ENCODE measurements at regions not wholly inside any gene's neighbourhood (a gene's known extent, or its start where the extent isn't known, plus 50 kb on each side); places are given as distances from the start of the nearest gene placed in this dataset.

DNA sequence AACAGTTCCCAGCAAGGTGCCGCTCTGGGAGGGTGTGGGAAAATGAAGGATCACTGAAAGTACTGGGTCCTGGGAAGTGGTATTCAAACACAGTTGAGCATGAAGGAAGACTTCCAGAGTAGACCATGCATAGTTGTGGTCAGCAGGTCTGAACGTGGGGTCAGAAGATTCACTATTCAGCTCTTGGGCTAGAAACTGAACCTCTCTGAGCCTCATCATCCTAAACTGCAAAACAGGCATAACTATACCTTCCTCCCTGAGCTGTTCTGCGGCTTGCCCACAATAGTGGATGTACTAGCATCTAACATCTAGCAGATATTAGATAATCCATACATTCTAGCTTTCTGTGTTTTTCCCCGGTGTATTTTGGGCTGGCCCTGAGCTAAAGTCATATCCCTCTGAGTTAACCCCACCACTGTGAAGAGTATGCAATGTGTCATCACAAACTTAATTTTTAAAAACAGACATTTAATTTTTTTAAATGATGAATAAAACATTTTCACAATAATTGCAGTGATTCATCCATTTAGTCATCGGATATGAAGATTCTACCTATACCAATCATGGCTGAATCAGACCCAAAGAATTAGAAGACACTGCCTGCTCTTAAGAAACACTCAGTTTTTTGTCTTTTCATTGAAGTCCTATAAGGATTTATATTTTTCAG lies 179.1 kb downstream of the BLID start:
- TF ChIP-seq, protein P1, sequence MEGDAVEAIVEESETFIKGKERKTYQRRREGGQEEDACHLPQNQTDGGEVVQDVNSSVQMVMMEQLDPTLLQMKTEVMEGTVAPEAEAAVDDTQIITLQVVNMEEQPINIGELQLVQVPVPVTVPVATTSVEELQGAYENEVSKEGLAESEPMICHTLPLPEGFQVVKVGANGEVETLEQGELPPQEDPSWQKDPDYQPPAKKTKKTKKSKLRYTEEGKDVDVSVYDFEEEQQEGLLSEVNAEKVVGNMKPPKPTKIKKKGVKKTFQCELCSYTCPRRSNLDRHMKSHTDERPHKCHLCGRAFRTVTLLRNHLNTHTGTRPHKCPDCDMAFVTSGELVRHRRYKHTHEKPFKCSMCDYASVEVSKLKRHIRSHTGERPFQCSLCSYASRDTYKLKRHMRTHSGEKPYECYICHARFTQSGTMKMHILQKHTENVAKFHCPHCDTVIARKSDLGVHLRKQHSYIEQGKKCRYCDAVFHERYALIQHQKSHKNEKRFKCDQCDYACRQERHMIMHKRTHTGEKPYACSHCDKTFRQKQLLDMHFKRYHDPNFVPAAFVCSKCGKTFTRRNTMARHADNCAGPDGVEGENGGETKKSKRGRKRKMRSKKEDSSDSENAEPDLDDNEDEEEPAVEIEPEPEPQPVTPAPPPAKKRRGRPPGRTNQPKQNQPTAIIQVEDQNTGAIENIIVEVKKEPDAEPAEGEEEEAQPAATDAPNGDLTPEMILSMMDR (IDR thresholded peaks at IDR 0.05; ENCODE audit: low read length, missing control alignments): no peak
- H3K4me3 ChIP-seq (replicated peaks; ENCODE audit: low read depth, low read length): no peak overlapping the region
- DNase-seq (ENCODE audit: low read depth): peak; percentile 26

DNA sequence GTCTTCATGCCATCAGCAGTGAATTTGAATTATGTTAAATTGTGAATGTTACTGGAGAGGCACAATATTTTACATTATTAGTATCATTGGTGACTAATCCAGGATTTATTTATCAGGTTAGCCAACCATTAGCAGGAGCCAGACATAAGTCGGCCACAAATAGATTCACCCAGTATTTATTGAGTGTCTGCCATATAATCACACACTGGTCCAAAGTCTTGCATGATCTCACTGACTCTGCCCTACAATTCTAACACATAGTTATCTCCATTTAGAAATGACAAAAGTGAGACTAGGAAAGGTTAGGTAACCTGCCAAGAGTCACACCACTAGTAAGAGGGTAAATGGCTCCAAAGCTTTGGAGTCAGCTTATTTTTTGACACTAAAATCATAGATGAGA lies 179.6 kb downstream of the BLID start:
- no peak overlapping the region for H3K4me3 ChIP-seq (replicated peaks; ENCODE audit: low read depth, low read length)
- DNase-seq (ENCODE audit: low read depth): no peak
- TF ChIP-seq, protein P1 (IDR thresholded peaks at IDR 0.05; ENCODE audit: low read length, missing control alignments): no peak

DNA sequence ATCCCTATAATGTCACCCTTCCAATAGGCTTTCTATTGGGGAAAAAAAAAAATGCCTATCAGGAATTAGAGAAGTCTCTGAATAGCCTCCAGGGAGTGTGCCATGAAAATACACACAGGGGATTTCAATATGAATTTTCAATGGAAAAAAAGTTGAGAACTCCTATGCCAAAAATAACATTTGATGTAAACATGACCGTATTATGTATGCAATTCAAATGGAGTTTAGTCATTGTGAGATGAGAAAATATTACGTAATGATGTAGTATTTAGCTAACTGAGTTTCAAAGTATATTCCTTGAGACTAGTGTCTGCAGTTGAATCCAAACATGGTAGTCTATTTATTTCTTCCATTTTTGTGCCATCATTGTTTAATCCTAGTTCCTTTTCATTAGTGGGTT lies 182.3 kb downstream of the BLID start:
- peak; percentile 32 for DNase-seq (ENCODE audit: low read depth)

DNA sequence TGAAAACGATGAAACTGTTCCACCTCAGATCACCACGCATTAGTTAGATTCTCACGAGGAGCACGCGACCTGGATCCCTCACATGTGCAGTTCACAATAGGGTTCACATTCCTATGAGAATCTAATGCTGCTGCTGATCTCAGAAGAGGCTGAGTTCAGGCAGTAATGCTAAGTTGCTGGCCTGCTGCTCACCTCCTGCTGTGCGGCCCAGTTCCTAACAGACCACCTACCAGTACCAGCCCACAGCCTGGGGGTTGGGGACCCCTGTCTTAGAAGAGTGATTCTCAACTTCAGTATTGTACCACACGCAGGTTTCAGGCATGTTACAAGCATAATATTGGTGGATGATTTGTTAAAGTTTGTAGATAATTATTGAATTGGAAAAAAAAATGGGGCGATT lies 182.7 kb downstream of the BLID start:
- TF ChIP-seq, protein P1 (IDR thresholded peaks at IDR 0.05; ENCODE audit: low read length, missing control alignments): no peak

More for the DNA sequence above, 182.3 kb downstream of the BLID start:
- no peak overlapping the region for H3K4me3 ChIP-seq (replicated peaks; ENCODE audit: low read depth, low read length)
- TF ChIP-seq, protein P1 (IDR thresholded peaks at IDR 0.05; ENCODE audit: low read length, missing control alignments): no peak

DNA sequence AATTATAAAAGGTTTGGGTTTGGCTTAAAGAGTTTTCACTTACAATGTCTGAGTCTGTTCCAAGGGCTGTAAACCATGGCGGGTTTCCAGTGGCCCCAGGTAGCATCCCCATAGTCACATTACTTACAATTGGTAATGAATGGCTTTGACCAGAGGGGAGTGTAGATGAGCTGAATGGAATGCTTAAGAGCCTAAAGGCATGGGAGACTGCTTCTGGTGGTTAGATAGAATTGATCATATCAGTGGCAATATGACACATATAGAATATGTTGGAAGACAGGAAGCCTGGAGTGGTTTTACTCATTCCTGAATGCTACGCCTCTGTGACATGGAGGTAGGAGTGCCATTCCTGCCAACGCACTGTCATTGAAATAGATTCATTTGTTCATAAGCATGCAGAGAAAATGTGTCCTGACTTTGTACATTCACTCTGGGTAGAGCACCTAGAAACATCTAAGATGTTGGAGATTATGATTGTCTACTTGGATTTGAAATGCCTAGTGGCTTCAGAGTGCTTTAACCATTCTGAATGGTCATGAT lies 183.3 kb downstream of the BLID start:
- no peak for DNase-seq (ENCODE audit: low read depth)
- H3K4me3 ChIP-seq (replicated peaks; ENCODE audit: low read depth, low read length): no peak overlapping the region
- TF ChIP-seq, protein P1 (IDR thresholded peaks at IDR 0.05; ENCODE audit: low read length, missing control alignments): no peak

More for the DNA sequence above, 182.7 kb downstream of the BLID start:
- no peak for DNase-seq (ENCODE audit: low read depth)
- no peak overlapping the region for H3K4me3 ChIP-seq (replicated peaks; ENCODE audit: low read depth, low read length)

DNA sequence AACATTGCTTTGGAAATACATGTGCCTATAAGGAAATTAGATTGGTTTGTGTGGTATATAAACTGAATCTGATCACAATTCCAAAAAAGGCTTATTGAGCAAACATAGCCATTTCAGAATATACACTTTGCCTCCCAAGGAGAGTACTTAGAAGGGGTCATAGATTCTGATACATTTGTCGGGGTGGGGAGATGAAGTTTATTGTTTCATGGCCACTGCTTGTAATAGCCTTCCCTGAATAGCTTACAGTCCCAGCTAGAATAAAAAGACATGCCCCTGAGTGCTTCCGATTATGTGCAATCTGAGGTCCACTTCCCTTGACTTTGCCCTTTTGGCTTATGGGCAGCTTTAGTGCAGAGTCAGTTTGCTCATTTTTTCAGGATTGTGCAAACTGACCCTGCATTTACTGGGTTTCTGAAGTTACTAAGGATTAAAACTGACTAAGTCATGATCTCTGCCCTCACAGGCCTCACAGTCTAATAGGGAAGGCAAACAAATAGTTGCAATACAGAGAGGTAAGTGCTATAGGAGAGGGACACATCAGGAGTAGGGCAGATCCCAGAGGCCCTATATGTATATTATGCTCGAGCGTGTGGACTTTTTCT lies 184.2 kb downstream of the BLID start:
- no peak for DNase-seq (ENCODE audit: low read depth)
- H3K4me3 ChIP-seq (replicated peaks; ENCODE audit: low read depth, low read length): no peak overlapping the region
- TF ChIP-seq, protein P1 (IDR thresholded peaks at IDR 0.05; ENCODE audit: low read length, missing control alignments): no peak
